ENCODE measurements at regions not wholly inside any gene's neighbourhood (a gene's known extent, or its start where the extent isn't known, plus 50 kb on each side); places are given as distances from the start of the nearest gene placed in this dataset.

- CTCF ChIA-PET: interaction anchor here (1.1 kb wide), 1 partner anchor 11 kb away, joined by 3 read pairs; no protein-coding TSS in a partner anchor
- POLR2A ChIA-PET: no interaction called here
- no peak overlapping the region for H3K4me3 ChIP-seq (ENCODE audit: low read depth, low read length)
- DNase-seq (ENCODE audit: low read depth, low spot score): no peak
- TF ChIP-seq CTCF (IDR thresholded peaks at IDR 0.05; ENCODE audit: insufficient read depth, low read length, missing control alignments): no peak
Observed at GRCh38 chr4:54929459-54929858, 195.9 kb downstream of the KDR start.

- CTCF ChIA-PET: no interaction called here
- TF ChIP-seq CTCF (IDR thresholded peaks at IDR 0.05; ENCODE audit: insufficient read depth, low read length, missing control alignments): no peak
- POLR2A ChIA-PET: no interaction called here
- H3K4me3 ChIP-seq (ENCODE audit: low read depth, low read length): no peak overlapping the region
- DNase-seq (ENCODE audit: low read depth, low spot score): no peak
Observed at GRCh38 chr4:54924891-54925290, 200.5 kb downstream of the KDR start.

- H3K4me3 ChIP-seq (ENCODE audit: low read depth, low read length): no peak overlapping the region
- TF ChIP-seq CTCF (IDR thresholded peaks at IDR 0.05; ENCODE audit: insufficient read depth, low read length, missing control alignments): no peak
- DNase-seq (ENCODE audit: low read depth, low spot score): no peak
- POLR2A ChIA-PET: no interaction called here
- CTCF ChIA-PET: no interaction called here
Observed at GRCh38 chr4:54915276-54915675, 210.1 kb downstream of the KDR start.

- POLR2A ChIA-PET: no interaction called here
- CTCF ChIA-PET: no interaction called here
- H3K4me3 ChIP-seq (ENCODE audit: low read depth, low read length): no peak overlapping the region
- TF ChIP-seq CTCF (IDR thresholded peaks at IDR 0.05; ENCODE audit: insufficient read depth, low read length, missing control alignments): no peak
- DNase-seq (ENCODE audit: low read depth, low spot score): no peak
Observed at GRCh38 chr4:54914781-54915180, 210.6 kb downstream of the KDR start.

DNA sequence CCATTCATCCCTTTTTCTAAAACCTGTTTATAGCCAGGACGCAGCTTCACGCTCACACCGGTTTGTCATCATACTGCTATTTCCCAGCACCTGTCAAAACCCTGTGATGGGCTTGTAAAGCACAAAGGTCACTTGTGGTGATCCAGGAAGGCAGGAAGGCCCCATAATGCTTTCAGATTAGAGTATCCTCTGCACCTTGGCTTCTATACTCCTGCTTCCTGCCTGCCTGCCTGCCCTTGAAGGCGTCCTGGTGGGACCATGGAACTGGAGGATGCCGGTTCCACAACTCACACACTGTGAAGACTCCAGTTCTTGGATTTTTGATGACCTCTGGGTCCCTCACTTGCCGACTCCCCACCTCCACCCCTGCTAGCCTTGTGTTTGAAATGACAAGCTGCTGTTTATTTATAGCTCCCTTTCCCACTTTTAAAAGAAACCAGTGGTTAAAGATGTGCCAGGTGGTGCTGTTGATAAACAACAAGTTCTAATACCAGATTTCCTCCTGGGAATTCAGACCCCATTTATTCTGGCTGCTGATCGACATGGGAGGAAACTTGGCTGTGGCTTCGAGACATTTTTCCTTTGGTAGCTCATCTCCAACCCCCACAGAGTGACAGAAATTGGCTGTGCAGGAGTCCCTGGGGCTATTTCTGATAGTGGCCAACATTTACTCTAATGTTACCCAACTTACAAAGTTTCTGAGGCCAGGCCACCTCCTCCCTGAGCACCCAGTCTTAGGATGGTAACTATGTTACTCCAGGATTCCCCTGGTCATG lies 211.5 kb downstream of the KDR start:
- no peak for DNase-seq (ENCODE audit: low read depth, low spot score)
- POLR2A ChIA-PET: no interaction called here
- no peak overlapping the region for H3K4me3 ChIP-seq (ENCODE audit: low read depth, low read length)
- CTCF ChIA-PET: no interaction called here
- no peak for TF ChIP-seq CTCF (IDR thresholded peaks at IDR 0.05; ENCODE audit: insufficient read depth, low read length, missing control alignments)

- ChIA-PET CTCF (no interaction called here), POLR2A (no interaction called here)
- no peak for TF ChIP-seq CTCF (IDR thresholded peaks at IDR 0.05; ENCODE audit: insufficient read depth, low read length, missing control alignments)
- no peak for DNase-seq (ENCODE audit: low read depth, low spot score)
- H3K4me3 ChIP-seq (ENCODE audit: low read depth, low read length): no peak overlapping the region
Observed at GRCh38 chr4:54912155-54912554, 213.2 kb downstream of the KDR start.
